Stimulated activated naive CD8-positive, alpha-beta T cell treated with anti-CD3 and anti-CD28 coated beads, Interleukin-15, amount 100 ng/mL, for 72 hours (primary cell): ENCODE measurements at regions not wholly inside any gene's neighbourhood (a gene's known extent, or its start where the extent isn't known, plus 50 kb on each side); places are given as distances from the start of the nearest gene placed in this dataset.

Experiments used
- ATAC-seq: fragments of 150-1000 bp; cut with Tn5 transposase; 2 replicates; pipeline ENCODE4 v1.10.0; 2021; ENCODE audit warnings: mild to moderate bottlenecking, moderate library complexity
- DNase-seq, 2 donors: peaks; one replicate each; pipeline ENCODE4 v3.0.0; 2021 to 2022
- H3K27ac Mint-ChIP-seq, 2 donors: one replicate each; pipeline ENCODE4 v1.8.0; 2022; ENCODE audit warnings: mild to moderate bottlenecking in 2 of 2, mixed read lengths in 2 of 2, moderate library complexity in 2 of 2
- H3K27me3 Mint-ChIP-seq: one replicate; pipeline ENCODE4 v1.8.0; 2022; ENCODE audit warnings: mixed read lengths
- H3K4me1 Mint-ChIP-seq: one replicate; pipeline ENCODE4 v1.8.0; 2022; ENCODE audit warnings: mild to moderate bottlenecking, mixed read lengths
- H3K4me3 Mint-ChIP-seq, 2 donors: one replicate each; pipeline ENCODE4 v1.8.0; 2022; ENCODE audit warnings: mild to moderate bottlenecking in 2 of 2, mixed read lengths in 2 of 2, moderate library complexity in 1 of 2
- H3K9me3 Mint-ChIP-seq, 2 donors: one replicate each; pipeline ENCODE4 v1.8.0; 2022; ENCODE audit warnings: mixed read lengths in 2 of 2

DNA sequence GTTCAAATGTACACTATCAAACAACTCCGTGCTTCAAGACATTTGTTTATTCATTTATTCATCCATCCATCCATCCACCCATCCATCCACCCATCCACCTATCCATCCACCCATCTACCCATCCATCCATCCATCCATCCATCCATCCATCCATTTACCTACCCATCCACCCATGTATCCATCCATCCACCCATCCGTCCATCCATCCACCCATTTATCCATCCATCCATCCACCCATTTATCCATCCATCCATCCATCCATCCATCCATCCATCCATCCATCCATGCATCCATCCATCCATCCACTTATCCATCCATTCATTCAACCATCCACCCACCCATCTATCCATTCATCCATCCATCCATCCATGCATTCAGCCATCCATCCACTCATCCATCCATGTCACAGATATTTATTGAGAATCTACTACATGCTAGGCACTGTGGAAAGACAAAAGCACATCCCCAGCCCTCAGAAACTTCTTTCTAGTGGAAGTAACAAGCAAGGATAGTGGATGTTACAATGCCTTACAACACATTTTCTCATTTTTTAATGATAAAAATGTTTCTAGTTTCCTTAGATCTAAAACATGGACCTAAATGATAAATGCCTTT lies 237.6 kb downstream of the ZNF536 start:
- no peak for ATAC-seq
- H3K27ac Mint-ChIP-seq: no peak overlapping the region
- peaks cover 0 to 14% of the 10 kb centered on the region in 2 donors for H3K9me3 Mint-ChIP-seq
- H3K27me3 Mint-ChIP-seq: no peaks in the 10 kb centered on the region
- DNase-seq: no peak
- H3K4me1 Mint-ChIP-seq: no peaks in the 10 kb centered on the region
- H3K4me3 Mint-ChIP-seq: no peak overlapping the region

DNA sequence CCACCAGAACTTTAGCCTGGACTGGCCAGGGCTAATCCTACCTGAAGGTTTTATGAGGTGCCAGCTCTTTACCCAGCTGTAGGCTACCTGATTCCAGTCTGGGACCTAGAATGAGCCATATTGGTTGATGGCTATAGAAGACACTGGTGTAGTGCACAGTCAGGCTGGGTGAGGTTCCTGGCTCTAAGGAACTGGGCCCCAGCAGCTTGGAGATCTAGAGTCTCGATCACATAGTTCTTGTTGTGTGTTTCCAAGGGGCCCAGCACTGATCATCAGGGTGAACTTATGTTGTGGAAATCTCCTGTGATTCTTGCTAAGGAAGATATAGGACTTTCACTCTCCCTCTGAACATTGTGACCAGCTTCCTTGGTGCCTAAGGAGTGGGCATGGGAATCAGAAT lies 236.3 kb downstream of the ZNF536 start:
- no peak overlapping the region for H3K27ac Mint-ChIP-seq
- H3K4me1 Mint-ChIP-seq: no peaks in the 10 kb centered on the region
- no peaks in the 10 kb centered on the region for H3K27me3 Mint-ChIP-seq
- no peak overlapping the region for H3K4me3 Mint-ChIP-seq
- ATAC-seq (no peak), DNase-seq (no peak)
- H3K9me3 Mint-ChIP-seq: peaks cover 0 to 14% of the 10 kb centered on the region in 2 donors
